DMS53 treated with DMSO at 0.1 percent for 48 hours (cell line): ENCODE measurements at regions not wholly inside any gene's neighbourhood (a gene's known extent, or its start where the extent isn't known, plus 50 kb on each side); places are given as distances from the start of the nearest gene placed in this dataset.

ENCODE experiments used
- DNase-seq: peaks from one replicate; lab custom pipeline; 2025; ENCODE audit not compliant: unreplicated experiment; lab: John Stamatoyannopoulos, UW

GRCh38 chr4:164467493-164467892 is 286.4 kb upstream of the SMIM31 start:
- peak; percentile 86 for DNase-seq

- DNase-seq, result no peak
These were observed 272.4 kb upstream of the SMIM31 start for GRCh38 chr4:164481306-164482091.

- no peak for DNase-seq
These were observed 271.9 kb upstream of the SMIM31 start for GRCh38 chr4:164482092-164482404.

GRCh38 chr4:164482758-164483157 is 271.2 kb upstream of the SMIM31 start:
- DNase-seq, result no peak

GRCh38 chr4:164483711-164484110 is 270.2 kb upstream of the SMIM31 start:
- no peak for DNase-seq

DNA sequence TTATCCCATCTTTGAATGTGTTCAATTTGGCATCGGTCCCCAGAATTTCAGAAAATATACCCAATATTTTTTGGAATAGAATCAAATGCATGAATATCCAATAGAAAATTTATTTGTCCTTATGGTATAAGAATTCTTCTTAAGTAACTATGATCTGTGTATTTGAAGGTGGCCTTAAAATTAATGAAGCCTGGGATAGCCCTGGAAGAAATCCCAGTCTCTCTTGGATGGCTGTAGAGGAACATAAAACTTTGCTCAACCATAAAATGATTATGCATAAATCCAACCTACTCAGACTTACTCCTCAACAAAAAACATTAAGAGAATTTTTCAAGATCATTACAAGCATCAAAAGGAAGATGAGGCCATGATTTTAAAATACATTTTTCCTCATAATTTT is 269.4 kb upstream of the SMIM31 start:
- DNase-seq, result no peak

GRCh38 chr4:164485136-164485535 is 268.8 kb upstream of the SMIM31 start:
- DNase-seq, result peak; percentile 6

GRCh38 chr4:164488114-164488513 is 265.8 kb upstream of the SMIM31 start:
- DNase-seq, result no peak

DNA sequence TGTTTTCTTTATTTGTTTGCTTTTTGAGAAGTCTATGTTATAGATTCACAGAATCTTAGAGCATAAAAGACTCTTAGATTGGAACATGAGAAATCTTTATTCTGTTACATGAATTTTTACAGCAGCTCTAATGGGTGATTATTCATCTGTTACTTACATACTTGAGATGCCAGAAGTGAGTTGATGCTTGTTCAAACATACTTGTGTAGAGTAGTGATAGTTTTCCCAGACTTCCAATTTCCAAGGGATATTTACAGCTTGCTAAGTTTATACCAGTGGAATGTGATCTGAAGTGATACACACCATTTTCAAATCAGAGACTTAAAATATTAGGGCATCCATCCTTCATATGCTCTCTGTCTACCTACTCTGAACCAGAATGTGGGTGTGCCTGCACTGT is 252.9 kb upstream of the SMIM31 start:
- DNase-seq, result no peak

DNA sequence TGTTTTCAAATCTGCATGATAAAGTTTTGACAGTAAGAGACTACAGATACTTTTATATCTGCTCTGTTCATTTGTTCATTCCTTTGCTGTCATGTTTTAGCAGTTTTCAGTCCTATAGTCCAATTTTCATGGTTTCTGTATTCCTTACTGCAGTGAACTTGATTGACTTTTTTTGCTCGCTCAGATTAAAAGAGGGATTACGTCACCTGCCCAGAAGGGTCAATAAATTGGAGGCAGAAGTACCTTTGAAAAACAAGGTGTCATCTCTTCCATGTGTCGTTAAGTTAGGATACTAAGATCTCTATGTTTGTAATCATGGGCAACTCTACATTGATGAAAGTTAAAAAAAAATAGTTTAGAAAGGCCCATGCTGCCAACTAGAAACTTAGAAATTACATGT is 250.1 kb upstream of the SMIM31 start:
- no peak for DNase-seq

GRCh38 chr4:164508097-164508496 is 245.8 kb upstream of the SMIM31 start:
- DNase-seq, result no peak

DNA sequence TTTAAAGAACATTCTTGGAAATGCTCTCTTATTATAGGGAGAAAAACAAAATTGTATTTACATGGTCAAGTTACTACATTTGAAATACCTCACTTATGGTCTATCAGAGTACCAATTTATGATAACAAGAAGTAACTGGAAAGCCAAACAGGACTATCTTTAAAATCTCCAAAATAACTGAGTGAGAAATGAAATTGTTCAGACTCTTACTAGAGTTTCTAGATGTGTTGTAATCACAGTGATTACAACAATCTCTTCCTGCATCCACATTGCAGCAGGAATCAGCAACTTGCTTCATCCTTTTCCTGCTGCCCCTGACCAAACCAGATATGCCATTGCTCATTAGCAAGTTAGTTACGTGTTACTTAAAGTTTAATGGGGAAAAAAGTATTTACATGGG is 245.2 kb upstream of the SMIM31 start:
- no peak for DNase-seq

- DNase-seq, result no peak
These were observed 244.0 kb upstream of the SMIM31 start for GRCh38 chr4:164509951-164510350.

DNA sequence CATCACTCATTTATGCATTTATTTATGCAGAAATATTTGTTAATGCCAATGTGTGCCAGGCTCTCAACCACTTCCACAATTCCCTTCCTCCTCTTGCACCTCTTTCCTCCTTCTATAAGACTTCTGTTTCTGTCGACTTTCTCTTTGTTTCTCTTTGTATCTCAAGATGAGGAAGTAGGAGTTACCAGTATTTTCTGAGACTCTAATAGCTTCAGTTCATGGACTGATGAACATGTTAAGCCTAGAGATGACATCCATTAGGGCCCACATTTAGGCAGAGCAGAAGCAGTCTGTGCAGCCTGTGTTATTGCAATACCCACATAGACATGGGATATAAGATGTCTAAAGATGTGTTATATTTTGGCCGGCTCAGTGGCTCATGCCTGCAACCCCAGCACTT is 241.8 kb upstream of the SMIM31 start:
- DNase-seq, result no peak

GRCh38 chr4:164514765-164515164 is 239.2 kb upstream of the SMIM31 start:
- DNase-seq, result no peak

DNA sequence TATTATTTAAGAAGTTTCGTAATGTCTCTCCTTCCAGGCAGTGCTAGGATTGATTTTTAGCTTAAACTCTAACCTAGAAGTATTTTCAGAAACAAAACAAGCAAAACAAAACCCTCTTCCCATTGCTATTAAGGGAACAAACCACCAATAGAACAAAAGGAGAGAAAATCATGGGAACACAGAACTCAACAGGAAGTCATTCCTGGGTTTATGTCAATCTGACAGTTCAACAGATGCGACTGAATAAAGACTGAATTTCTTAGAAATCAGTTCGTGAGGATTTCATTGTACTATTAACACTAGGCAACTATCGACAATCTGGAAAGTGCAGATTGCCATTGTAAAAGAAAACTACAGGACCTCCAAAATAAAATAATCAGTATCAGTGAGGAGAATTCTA is 229.1 kb upstream of the SMIM31 start:
- DNase-seq, result no peak

GRCh38 chr4:164526933-164527583 is 226.9 kb upstream of the SMIM31 start:
- DNase-seq, result no peak

- DNase-seq, result no peak
These were observed 224.9 kb upstream of the SMIM31 start for GRCh38 chr4:164529058-164529457.

- DNase-seq, result no peak
These were observed 224.4 kb upstream of the SMIM31 start for GRCh38 chr4:164529486-164529885.

DNA sequence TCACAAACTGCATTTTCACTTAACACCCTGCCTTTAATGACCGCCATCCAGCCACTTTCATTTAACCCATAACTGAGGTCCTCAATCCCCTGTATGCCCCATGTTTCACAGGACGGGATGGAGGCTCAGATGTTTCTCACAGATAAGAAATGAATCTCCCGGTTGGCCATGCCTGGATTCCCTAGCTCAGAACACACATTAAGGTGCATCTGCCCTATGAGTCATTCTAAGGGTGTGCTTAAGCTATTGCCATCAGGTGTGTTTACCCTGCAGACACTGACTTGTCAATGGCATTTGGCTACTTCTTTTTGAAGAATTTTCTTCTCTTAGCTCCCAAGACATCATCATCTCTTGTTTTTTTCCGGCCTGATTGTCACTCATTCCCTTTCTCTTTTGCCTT is 222.6 kb upstream of the SMIM31 start:
- DNase-seq, result peak; percentile 45

GRCh38 chr4:164536814-164537213 is 217.1 kb upstream of the SMIM31 start:
- DNase-seq, result no peak

DNA sequence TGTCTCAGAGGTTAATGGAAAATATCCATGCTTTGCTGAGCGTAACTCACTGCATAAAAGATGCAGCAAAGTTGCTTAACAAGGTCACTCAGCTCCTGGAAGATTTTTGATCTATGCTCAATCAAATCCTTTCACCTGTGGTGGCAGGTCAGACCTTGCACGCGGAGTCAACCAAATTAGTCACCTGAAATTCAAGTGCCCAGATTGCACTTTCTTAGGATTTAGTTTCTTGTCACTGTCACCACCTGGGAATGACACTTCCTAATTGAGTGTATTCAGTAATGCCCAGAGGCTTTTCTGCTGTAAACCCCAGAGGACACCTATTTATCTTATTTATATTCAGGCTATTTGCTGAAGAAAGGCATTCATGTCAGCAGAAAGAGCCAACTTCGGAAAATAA is 215.8 kb upstream of the SMIM31 start:
- DNase-seq, result no peak

- DNase-seq, result no peak
These were observed 212.9 kb upstream of the SMIM31 start for GRCh38 chr4:164540987-164541386.
